Mammary epithelial cell (primary cell): ENCODE measurements at regions not wholly inside any gene's neighbourhood (a gene's known extent, or its start where the extent isn't known, plus 50 kb on each side); places are given as distances from the start of the nearest gene placed in this dataset.

ENCODE experiments used
- EZH2 ChIP-seq: IDR thresholded peaks from 2 replicates; pipeline ENCODE4 v1.6.1; 2012; ENCODE audit warnings: low read length, inconsistent platforms, borderline replicate concordance
- TF ChIP-seq, protein P1 (sequence below), 2 donors: IDR thresholded peaks in 1 of 2; conservative IDR thresholded peaks in 1 of 2; 2 replicates each; pipeline ENCODE4 v1.5.1; 2011 to 2012; ENCODE audit warnings: inconsistent platforms in 2 of 2, low read length in 2 of 2, mild to moderate bottlenecking in 2 of 2, control low read depth in 1 of 2, low read depth in 1 of 2; ENCODE audit not compliant: insufficient read depth in 1 of 2; ENCODE audit errors: extremely low read depth in 1 of 2

DNA sequence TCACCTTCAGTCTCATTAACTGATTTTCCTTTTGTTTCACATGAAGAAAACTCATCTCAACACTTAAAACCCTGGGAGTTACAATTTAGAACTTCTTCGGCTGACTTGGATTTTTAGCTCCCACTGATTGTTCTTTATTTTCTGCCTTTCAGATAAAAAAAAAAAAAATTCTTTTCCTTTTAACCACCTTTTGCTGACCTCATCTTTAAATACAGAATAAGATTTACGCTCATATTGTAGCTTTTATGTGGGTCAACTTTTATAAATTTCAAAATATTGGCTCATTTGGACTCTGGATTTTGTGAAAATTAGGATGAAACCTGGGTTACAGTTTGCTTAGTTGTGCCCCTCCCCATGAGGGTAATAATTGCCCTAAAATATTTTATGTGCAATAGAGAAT is 659.3 kb downstream of the ZNF674 start:
- TF ChIP-seq, protein P1, sequence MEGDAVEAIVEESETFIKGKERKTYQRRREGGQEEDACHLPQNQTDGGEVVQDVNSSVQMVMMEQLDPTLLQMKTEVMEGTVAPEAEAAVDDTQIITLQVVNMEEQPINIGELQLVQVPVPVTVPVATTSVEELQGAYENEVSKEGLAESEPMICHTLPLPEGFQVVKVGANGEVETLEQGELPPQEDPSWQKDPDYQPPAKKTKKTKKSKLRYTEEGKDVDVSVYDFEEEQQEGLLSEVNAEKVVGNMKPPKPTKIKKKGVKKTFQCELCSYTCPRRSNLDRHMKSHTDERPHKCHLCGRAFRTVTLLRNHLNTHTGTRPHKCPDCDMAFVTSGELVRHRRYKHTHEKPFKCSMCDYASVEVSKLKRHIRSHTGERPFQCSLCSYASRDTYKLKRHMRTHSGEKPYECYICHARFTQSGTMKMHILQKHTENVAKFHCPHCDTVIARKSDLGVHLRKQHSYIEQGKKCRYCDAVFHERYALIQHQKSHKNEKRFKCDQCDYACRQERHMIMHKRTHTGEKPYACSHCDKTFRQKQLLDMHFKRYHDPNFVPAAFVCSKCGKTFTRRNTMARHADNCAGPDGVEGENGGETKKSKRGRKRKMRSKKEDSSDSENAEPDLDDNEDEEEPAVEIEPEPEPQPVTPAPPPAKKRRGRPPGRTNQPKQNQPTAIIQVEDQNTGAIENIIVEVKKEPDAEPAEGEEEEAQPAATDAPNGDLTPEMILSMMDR (conservative IDR thresholded peaks at IDR 0.05 in 1 of 2, IDR thresholded peaks at IDR 0.05 in 1 of 2; ENCODE audit: extremely low read depth in 1 of 2, insufficient read depth in 1 of 2, low read depth in 1 of 2, low read length in 2 of 2), result no peak
- TF ChIP-seq EZH2, result no peak
